ENCODE measurements at regions not wholly inside any gene's neighbourhood (a gene's known extent, or its start where the extent isn't known, plus 50 kb on each side); places are given as distances from the start of the nearest gene placed in this dataset.

GRCh38 chr3:95508124-95508523, 1306.3 kb upstream of the EPHA6 start:
- TF ChIP-seq REST (IDR thresholded peaks at IDR 0.05; ENCODE audit: low read depth) (no peak), CTCF (IDR thresholded peaks at IDR 0.05 in 2 of 3, conservative IDR thresholded peaks at IDR 0.05 in 1 of 3; ENCODE audit: borderline replicate concordance in 1 of 3, insufficient read depth in 1 of 3, low read depth in 2 of 3, low read length in 2 of 3) (no peak), RAD21 (IDR thresholded peaks at IDR 0.05; ENCODE audit: low read depth) (no peak), EZH2phosphoT487 (IDR thresholded peaks at IDR 0.05; ENCODE audit: borderline replicate concordance) (no peak), EGR1 (IDR thresholded peaks at IDR 0.05; ENCODE audit: low read depth) (no peak), MAX (IDR thresholded peaks at IDR 0.05) (no peak), ZNF274 (IDR thresholded peaks at IDR 0.05; ENCODE audit: low read depth, low read length) (no peak), POLR2AphosphoS5 (IDR thresholded peaks at IDR 0.05; ENCODE audit: low read depth, low read length) (no peak)
